ENCODE measurements at regions not wholly inside any gene's neighbourhood (a gene's known extent, or its start where the extent isn't known, plus 50 kb on each side); places are given as distances from the start of the nearest gene placed in this dataset.

GRCh38 chr1:222182641-222183040 is 365.3 kb downstream of the HHIPL2 start:
- TF ChIP-seq EZH2 (IDR thresholded peaks at IDR 0.05; ENCODE audit: low read depth) (no peak), CTCF (conservative IDR thresholded peaks at IDR 0.05) (no peak)

Data from PC-9 (cell line).